Upper lobe of right lung (tissue), 1 donor: ENCODE measurements at regions not wholly inside any gene's neighbourhood (a gene's known extent, or its start where the extent isn't known, plus 50 kb on each side); places are given as distances from the start of the nearest gene placed in this dataset.

Source experiments
- ATAC-seq: fragments of 200-7000 bp; cut with Tn5 transposase; one replicate; pipeline ENCODE4 v1.9.1; 2020; ENCODE audit warnings: mild to moderate bottlenecking, moderate library complexity
- DNase-seq: peaks from one replicate; pipeline ENCODE4 v3.0.0-alpha.2; 2020
- H3K27ac ChIP-seq: fragments of 200-600 bp; one replicate; pipeline ENCODE4 v1.8.0; 2022
- H3K27me3 ChIP-seq: fragments of 200-600 bp; one replicate; pipeline ENCODE4 v1.8.0; 2022; ENCODE audit warnings: mild to moderate bottlenecking
- H3K36me3 ChIP-seq: fragments of 200-600 bp; one replicate; pipeline ENCODE4 v1.8.0; 2022
- H3K4me1 ChIP-seq: fragments of 200-600 bp; one replicate; pipeline ENCODE4 v1.8.0; 2022
- H3K4me3 ChIP-seq: fragments of 200-600 bp; one replicate; pipeline ENCODE4 v1.8.0; 2022; ENCODE audit warnings: mild to moderate bottlenecking
- H3K9me3 ChIP-seq: fragments of 200-600 bp; one replicate; pipeline ENCODE4 v1.8.0; 2022
- CTCF ChIP-seq: fragments of 200-600 bp; IDR thresholded peaks from one replicate; pipeline ENCODE4 v1.8.0; 2022; ENCODE audit warnings: antibody characterized with exemption
- intact Hi-C: fragments of 100-400 bp; cut with DNase I; formaldehyde crosslinking; loops from one replicate; pipeline ENCODE4 v1.11.0; 2022
- donor health status: DM: no; HTN: yes; CAD: no; lungs with severe emphysema.

- no peaks in the 10 kb centered on the region for H3K9me3 ChIP-seq
- no peaks in the 10 kb centered on the region for H3K27me3 ChIP-seq
- ATAC-seq (no peak), DNase-seq (no peak)
- TF ChIP-seq CTCF = no peak
- H3K4me3 ChIP-seq = no peak overlapping the region
- no peaks in the 10 kb centered on the region for H3K4me1 ChIP-seq
- intact Hi-C loops = no loop called here
- no peak overlapping the region for H3K27ac ChIP-seq
- H3K36me3 ChIP-seq = no peaks in the 10 kb centered on the region
These were observed 512.5 kb upstream of the CDH18 start for GRCh38 chr5:20500546-20500945.

GRCh38 chr5:20498926-20499325, 510.9 kb upstream of the CDH18 start:
- no peaks in the 10 kb centered on the region for H3K36me3 ChIP-seq
- H3K27me3 ChIP-seq = no peaks in the 10 kb centered on the region
- DNase-seq (no peak), ATAC-seq (no peak)
- H3K4me1 ChIP-seq = no peaks in the 10 kb centered on the region
- H3K27ac ChIP-seq = no peak overlapping the region
- no peak overlapping the region for H3K4me3 ChIP-seq
- no peak for TF ChIP-seq CTCF
- H3K9me3 ChIP-seq = no peaks in the 10 kb centered on the region
- intact Hi-C loops = no loop called here

DNA sequence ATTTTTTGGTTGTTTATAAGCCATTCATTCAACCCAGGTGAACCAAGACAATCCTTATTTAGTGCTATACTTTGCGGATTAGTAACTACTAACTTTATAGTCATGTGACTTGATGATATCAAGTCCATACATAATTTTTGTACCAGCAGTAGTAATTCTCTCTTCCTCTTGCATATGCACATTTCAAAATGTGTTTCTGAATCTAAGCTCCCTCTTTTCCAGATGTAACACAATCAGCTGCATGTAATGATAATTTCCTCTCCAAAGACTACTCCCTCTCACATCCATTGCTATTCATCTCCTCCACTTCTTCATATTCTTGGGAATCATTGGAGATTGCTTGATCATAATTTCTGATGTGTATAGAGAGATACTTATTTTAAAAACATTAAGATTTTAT, 510.1 kb upstream of the CDH18 start:
- no peak for DNase-seq
- Histone ChIP-seq H3K4me3 (no peak overlapping the region), H3K27ac (no peak overlapping the region), H3K36me3 (no peaks in the 10 kb centered on the region), H3K4me1 (no peaks in the 10 kb centered on the region), H3K27me3 (no peaks in the 10 kb centered on the region), H3K9me3 (no peaks in the 10 kb centered on the region)
- intact Hi-C loops = no loop called here
- no peak for ATAC-seq
- no peak for TF ChIP-seq CTCF

GRCh38 chr5:20497356-20497755, 509.4 kb upstream of the CDH18 start:
- TF ChIP-seq CTCF = no peak
- no peaks in the 10 kb centered on the region for H3K4me1 ChIP-seq

DNA sequence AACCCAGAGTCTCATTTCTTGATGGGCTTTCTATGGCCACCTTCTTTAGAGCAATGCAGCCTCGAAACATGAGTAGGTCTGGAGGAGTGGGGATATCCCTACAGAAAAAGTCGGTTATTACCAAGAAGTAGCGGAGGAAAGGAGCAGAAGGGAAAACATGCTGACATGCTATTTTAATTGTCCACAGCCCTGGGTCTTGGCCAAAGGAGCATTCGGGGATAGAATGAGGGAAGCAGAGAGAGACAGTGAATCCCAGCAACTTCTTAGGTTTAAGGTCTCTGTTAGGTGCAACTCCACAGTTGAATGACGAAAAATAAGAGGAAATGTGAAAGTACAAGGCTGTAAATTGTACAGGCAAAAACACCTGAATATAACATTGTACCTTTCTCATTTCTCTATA, 506.7 kb upstream of the CDH18 start:
- DNase-seq (no peak), ATAC-seq (no peak)
- no peak overlapping the region for H3K4me3 ChIP-seq
- no peaks in the 10 kb centered on the region for H3K27me3 ChIP-seq
- no peak for TF ChIP-seq CTCF
- H3K36me3 ChIP-seq = no peaks in the 10 kb centered on the region
- intact Hi-C loops = no loop called here
- H3K4me1 ChIP-seq = no peaks in the 10 kb centered on the region
- H3K27ac ChIP-seq = no peak overlapping the region
- no peaks in the 10 kb centered on the region for H3K9me3 ChIP-seq

More at GRCh38 chr5:20497356-20497755, 509.4 kb upstream of the CDH18 start:
- no peaks in the 10 kb centered on the region for H3K9me3 ChIP-seq
- H3K27ac ChIP-seq = no peak overlapping the region
- intact Hi-C loops = no loop called here
- DNase-seq = no peak
- no peak for ATAC-seq
- H3K27me3 ChIP-seq = no peaks in the 10 kb centered on the region
- H3K4me3 ChIP-seq = no peak overlapping the region
- no peaks in the 10 kb centered on the region for H3K36me3 ChIP-seq

GRCh38 chr5:20486826-20487225, 498.8 kb upstream of the CDH18 start:
- no peaks in the 10 kb centered on the region for H3K4me1 ChIP-seq
- H3K9me3 ChIP-seq = no peaks in the 10 kb centered on the region
- ATAC-seq (no peak), DNase-seq (no peak)
- TF ChIP-seq CTCF = no peak
- no peaks in the 10 kb centered on the region for H3K36me3 ChIP-seq
- no peak overlapping the region for H3K27ac ChIP-seq
- intact Hi-C loops = no loop called here
- no peaks in the 10 kb centered on the region for H3K27me3 ChIP-seq
- H3K4me3 ChIP-seq = no peak overlapping the region
